Ovary (tissue), 3 donors: ENCODE measurements at regions not wholly inside any gene's neighbourhood (a gene's known extent, or its start where the extent isn't known, plus 50 kb on each side); places are given as distances from the start of the nearest gene placed in this dataset.

Experiments
- POLR2A ChIP-seq: fragments of 450-650 bp; IDR thresholded peaks from one replicate; pipeline ENCODE4 v1.6.1; 2017; ENCODE audit warnings: antibody characterized with exemption, mild to moderate bottlenecking, moderate library complexity
- TF ChIP-seq, protein P1 (sequence below), 3 donors: fragments of 450-650 bp in 2 of 3; fragments of 200-600 bp in 1 of 3; IDR thresholded peaks; one replicate each; pipeline versions ENCODE4 v1.5.1 to v1.8.0; 2016 to 2022; ENCODE audit warnings: antibody characterized with exemption in 3 of 3, mild to moderate bottlenecking in 1 of 3
- donor health status: DM: no; HTN: no; CAD: no.

- TF ChIP-seq, protein P1, sequence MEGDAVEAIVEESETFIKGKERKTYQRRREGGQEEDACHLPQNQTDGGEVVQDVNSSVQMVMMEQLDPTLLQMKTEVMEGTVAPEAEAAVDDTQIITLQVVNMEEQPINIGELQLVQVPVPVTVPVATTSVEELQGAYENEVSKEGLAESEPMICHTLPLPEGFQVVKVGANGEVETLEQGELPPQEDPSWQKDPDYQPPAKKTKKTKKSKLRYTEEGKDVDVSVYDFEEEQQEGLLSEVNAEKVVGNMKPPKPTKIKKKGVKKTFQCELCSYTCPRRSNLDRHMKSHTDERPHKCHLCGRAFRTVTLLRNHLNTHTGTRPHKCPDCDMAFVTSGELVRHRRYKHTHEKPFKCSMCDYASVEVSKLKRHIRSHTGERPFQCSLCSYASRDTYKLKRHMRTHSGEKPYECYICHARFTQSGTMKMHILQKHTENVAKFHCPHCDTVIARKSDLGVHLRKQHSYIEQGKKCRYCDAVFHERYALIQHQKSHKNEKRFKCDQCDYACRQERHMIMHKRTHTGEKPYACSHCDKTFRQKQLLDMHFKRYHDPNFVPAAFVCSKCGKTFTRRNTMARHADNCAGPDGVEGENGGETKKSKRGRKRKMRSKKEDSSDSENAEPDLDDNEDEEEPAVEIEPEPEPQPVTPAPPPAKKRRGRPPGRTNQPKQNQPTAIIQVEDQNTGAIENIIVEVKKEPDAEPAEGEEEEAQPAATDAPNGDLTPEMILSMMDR (IDR thresholded peaks at IDR 0.05): no peak
- TF ChIP-seq POLR2A: no peak
Measured at GRCh38 chr5:20276959-20277263, 288.9 kb upstream of the CDH18 start.
